GM23338 (cell line): ENCODE measurements at regions not wholly inside any gene's neighbourhood (a gene's known extent, or its start where the extent isn't known, plus 50 kb on each side); places are given as distances from the start of the nearest gene placed in this dataset.

Experiments used
- ATAC-seq: fragments of 200-7000 bp; cut with Tn5 transposase; 3 replicates; pipeline ENCODE4 v1.9.1; 2020
- DNase-seq: peaks from one replicate; pipeline ENCODE4 v3.0.0-alpha.2; 2015; ENCODE audit warnings: low spot score
- H2AFZ ChIP-seq: fragments of 200-600 bp; sonication (generic); 2 replicates; pipeline ENCODE4 v1.8.0; 2016; ENCODE audit warnings: antibody characterized with exemption, mild to moderate bottlenecking, moderate library complexity
- H3F3A ChIP-seq: fragments of 200-600 bp; sonication (generic); replicated peaks from 2 replicates; pipeline ENCODE4 v1.8.0; 2017; ENCODE audit warnings: antibody characterized with exemption, mixed run types, low read depth
- H3K27ac ChIP-seq: fragments of 200-600 bp; sonication (generic); 2 replicates; pipeline ENCODE4 v1.6.1; 2016; ENCODE audit warnings: low read depth
- H3K27me3 ChIP-seq: fragments of 200-600 bp; sonication (generic); 2 replicates; pipeline ENCODE4 v1.8.0; 2016; ENCODE audit warnings: mild to moderate bottlenecking, mixed run types, moderate library complexity; ENCODE audit not compliant: insufficient read depth
- H3K36me3 ChIP-seq: fragments of 200-600 bp; sonication (generic); 2 replicates; pipeline ENCODE4 v1.8.0; 2016; ENCODE audit warnings: mild to moderate bottlenecking; ENCODE audit not compliant: insufficient read depth
- H3K4me1 ChIP-seq: fragments of 200-600 bp; sonication (generic); 2 replicates; pipeline ENCODE4 v1.8.0; 2016; ENCODE audit warnings: mild to moderate bottlenecking, moderate library complexity; ENCODE audit not compliant: insufficient read depth
- H3K4me2 ChIP-seq: fragments of 200-600 bp; sonication (generic); 2 replicates; pipeline ENCODE4 v1.7.1; 2017; ENCODE audit warnings: mixed run types
- H3K4me3 ChIP-seq: fragments of 200-600 bp; sonication (generic); 2 replicates; pipeline ENCODE4 v1.6.1; 2016; ENCODE audit warnings: mixed run types
- H3K79me2 ChIP-seq: fragments of 200-600 bp; sonication (generic); replicated peaks from 2 replicates; pipeline ENCODE4 v1.8.0; 2017; ENCODE audit warnings: mild to moderate bottlenecking; ENCODE audit not compliant: insufficient read depth
- H3K9me2 ChIP-seq: fragments of 200-600 bp; sonication (generic); 2 replicates; pipeline ENCODE4 v1.8.0; 2017; ENCODE audit not compliant: insufficient read depth
- H4K20me1 ChIP-seq: fragments of 200-600 bp; sonication (generic); replicated peaks from 2 replicates; pipeline ENCODE4 v1.8.0; 2017; ENCODE audit warnings: mild to moderate bottlenecking; ENCODE audit not compliant: insufficient read depth
- H3K27ac Mint-ChIP-seq: 2 replicates; pipeline ENCODE4 v1.8.0; 2020; ENCODE audit warnings: inconsistent platforms, mild to moderate bottlenecking, moderate library complexity, mixed read lengths
- H3K27me3 Mint-ChIP-seq: 3 replicates; pipeline ENCODE4 v1.8.0; 2022; ENCODE audit warnings: low read depth, mild to moderate bottlenecking, moderate library complexity, mixed read lengths, inconsistent platforms; ENCODE audit not compliant: insufficient read depth, poor library complexity
- H3K36me3 Mint-ChIP-seq: 3 replicates; pipeline ENCODE4 v1.8.0; 2021; ENCODE audit warnings: low read depth, mild to moderate bottlenecking, inconsistent platforms, moderate library complexity, mixed read lengths
- H3K4me1 Mint-ChIP-seq: 3 replicates; pipeline ENCODE4 v1.8.0; 2020; ENCODE audit warnings: mild to moderate bottlenecking, inconsistent platforms, mixed read lengths
- H3K4me3 Mint-ChIP-seq: 3 replicates; pipeline ENCODE4 v1.8.0; 2021; ENCODE audit warnings: moderate library complexity, mild to moderate bottlenecking, inconsistent platforms, mixed read lengths
- H3K9me3 Mint-ChIP-seq: 3 replicates; pipeline ENCODE4 v1.8.0; 2020; ENCODE audit warnings: moderate library complexity, mild to moderate bottlenecking, inconsistent platforms, mixed read lengths
- ETS1 ChIP-seq: IDR thresholded peaks from 2 replicates; pipeline ENCODE4 v1.6.1; 2016; ENCODE audit warnings: antibody characterized with exemption
- JUNB ChIP-seq: IDR thresholded peaks from one replicate; pipeline ENCODE4 v1.6.1; 2016; ENCODE audit warnings: antibody characterized with exemption; ENCODE audit not compliant: unreplicated experiment
- NANOG ChIP-seq: IDR thresholded peaks from 2 replicates; pipeline ENCODE4 v1.6.1; 2016; ENCODE audit warnings: antibody characterized with exemption, borderline replicate concordance
- POLR2AphosphoS5 ChIP-seq: IDR thresholded peaks from 2 replicates; pipeline ENCODE4 v1.6.1; 2016; ENCODE audit warnings: antibody characterized with exemption, low read depth
- REST ChIP-seq: IDR thresholded peaks from one replicate; pipeline ENCODE4 v1.6.1; 2018; ENCODE audit warnings: antibody characterized with exemption; ENCODE audit not compliant: unreplicated experiment
- STAT1 ChIP-seq: IDR thresholded peaks from one replicate; pipeline ENCODE4 v1.6.1; 2016; ENCODE audit warnings: antibody characterized with exemption; ENCODE audit not compliant: unreplicated experiment
- ZNF114 ChIP-seq: fragments of 250-450 bp; sonication (Bioruptor Pico); IDR thresholded peaks from 2 replicates; pipeline ENCODE4 v1.5.0; 2020; ENCODE audit warnings: mild to moderate bottlenecking, moderate library complexity
- ZNF331 ChIP-seq: fragments of 250-450 bp; sonication (Bioruptor Pico); IDR thresholded peaks from 2 replicates; pipeline ENCODE4 v1.5.0; 2020; ENCODE audit warnings: low read depth, mild to moderate bottlenecking, moderate library complexity
- ZNF462 ChIP-seq: fragments of 250-450 bp; sonication (Bioruptor Pico); IDR thresholded peaks from 2 replicates; pipeline ENCODE4 v1.5.0; 2020; ENCODE audit warnings: mild to moderate bottlenecking, moderate library complexity

GRCh38 chr11:105328061-105328460 is 188.5 kb upstream of the CARD18 start:
- no peaks in the 10 kb centered on the region for H3F3A ChIP-seq

More at GRCh38 chr11:105328061-105328460, 188.5 kb upstream of the CARD18 start:
- no peak overlapping the region for H3K27ac Mint-ChIP-seq
- H3K27ac ChIP-seq, result no peak overlapping the region
- no peak for ATAC-seq
- no peaks in the 10 kb centered on the region for H3K79me2 ChIP-seq
- no peaks in the 10 kb centered on the region for H3K4me1 Mint-ChIP-seq
- H3K9me2 ChIP-seq, result no peaks in the 10 kb centered on the region
- no peaks in the 10 kb centered on the region for H4K20me1 ChIP-seq
- TF ChIP-seq ZNF462 (CRISPR knock-in tag) (no peak), ETS1 (no peak), JUNB (no peak), ZNF331 (CRISPR knock-in tag) (no peak), NANOG (no peak), STAT1 (no peak), ZNF114 (CRISPR knock-in tag) (no peak), POLR2AphosphoS5 (no peak), REST (no peak)
- H3K4me2 ChIP-seq, result no peak overlapping the region
- H2AFZ ChIP-seq, result no peak overlapping the region
- H3K4me3 ChIP-seq, result no peak overlapping the region
- no peaks in the 10 kb centered on the region for H3K27me3 Mint-ChIP-seq
- H3K4me1 ChIP-seq, result no peaks in the 10 kb centered on the region
- no peaks in the 10 kb centered on the region for H3K36me3 Mint-ChIP-seq
- H3K4me3 Mint-ChIP-seq, result no peak overlapping the region
- DNase-seq, result no peak
- no peaks in the 10 kb centered on the region for H3K36me3 ChIP-seq
- H3K9me3 Mint-ChIP-seq, result no peaks in the 10 kb centered on the region; the same call in 2 of the 3 replicates
- no peaks in the 10 kb centered on the region for H3K27me3 ChIP-seq
